Activated T-cell treated with anti-CD3 and anti-CD28 coated beads, Interleukin-2, amount 50 U/mL, for 4 hours (primary cell): ENCODE measurements at regions not wholly inside any gene's neighbourhood (a gene's known extent, or its start where the extent isn't known, plus 50 kb on each side); places are given as distances from the start of the nearest gene placed in this dataset.
"Not testable (repeated sequence)": the region's sequence is repeated elsewhere in the genome, so short reads cannot be mapped to it uniquely, and the experiment has no call there.

ENCODE experiments used
- ATAC-seq, 2 donors: fragments of 200-7000 bp; cut with Tn5 transposase; one replicate each; pipeline ENCODE4 v1.10.0; 2021
- DNase-seq: peaks from one replicate; pipeline ENCODE4 v3.0.0-alpha.2; 2020
- H3K27me3 Mint-ChIP-seq: one replicate; pipeline ENCODE4 v1.8.0; 2021; ENCODE audit warnings: low read depth, mixed read lengths
- H3K36me3 Mint-ChIP-seq: one replicate; pipeline ENCODE4 v1.8.0; 2022; ENCODE audit warnings: mixed read lengths; ENCODE audit not compliant: insufficient read depth
- H3K4me1 Mint-ChIP-seq: one replicate; pipeline ENCODE4 v1.8.0; 2021; ENCODE audit warnings: low read depth, mixed read lengths
- H3K4me3 Mint-ChIP-seq: one replicate; pipeline ENCODE4 v1.8.0; 2021; ENCODE audit warnings: mild to moderate bottlenecking, moderate library complexity, mixed read lengths
- H3K9me3 Mint-ChIP-seq: one replicate; pipeline ENCODE4 v1.8.0; 2021; ENCODE audit warnings: mixed read lengths

DNA sequence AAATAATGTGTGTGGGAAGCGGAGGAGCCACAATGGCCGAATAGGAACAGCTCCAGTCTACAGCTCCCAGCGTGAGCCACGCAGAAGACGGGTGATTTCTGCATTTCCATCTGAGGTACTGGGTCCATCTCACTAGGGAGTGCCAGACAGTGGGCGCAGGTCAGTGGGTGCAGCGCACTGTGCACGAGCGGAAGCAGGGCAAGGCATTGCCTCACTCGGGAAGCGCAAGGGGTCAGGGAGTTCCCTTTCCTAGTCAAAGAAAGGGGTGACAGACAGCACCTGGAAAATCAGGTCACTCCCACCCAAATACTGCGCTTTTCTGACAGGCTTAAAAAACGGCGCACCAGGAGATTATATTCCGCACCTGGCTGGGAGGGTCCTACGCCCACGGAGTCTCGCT is 762.6 kb downstream of the CENPC start:
- not testable (repeated sequence) for H3K4me3 Mint-ChIP-seq, H3K36me3 Mint-ChIP-seq, ATAC-seq, H3K9me3 Mint-ChIP-seq, H3K27me3 Mint-ChIP-seq, H3K4me1 Mint-ChIP-seq, DNase-seq

DNA sequence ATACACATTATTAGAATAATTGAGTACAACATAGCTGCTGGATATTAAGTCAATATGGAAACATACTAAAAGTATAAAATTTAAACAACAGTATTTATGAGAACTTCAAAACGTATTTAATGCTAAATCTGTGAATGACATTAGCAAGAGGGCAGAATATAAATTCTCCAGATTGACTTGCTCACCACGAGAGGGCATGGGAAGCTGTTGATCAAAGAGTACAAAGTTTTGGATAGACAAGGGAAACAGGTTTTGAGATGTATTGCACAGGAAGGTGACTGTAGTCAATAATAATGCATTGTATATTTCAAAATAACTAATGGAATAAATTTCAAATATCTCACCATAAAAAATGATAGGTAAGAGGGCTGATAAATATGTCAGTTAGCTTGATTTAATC is 768.2 kb downstream of the CENPC start:
- DNase-seq (no peak), ATAC-seq (no peak)
- H3K27me3 Mint-ChIP-seq = no peaks in the 10 kb centered on the region
- H3K36me3 Mint-ChIP-seq = no peaks in the 10 kb centered on the region
- no peaks in the 10 kb centered on the region for H3K4me1 Mint-ChIP-seq
- H3K4me3 Mint-ChIP-seq = no peak overlapping the region
- H3K9me3 Mint-ChIP-seq = peaks cover 4% of the 10 kb centered on the region

DNA sequence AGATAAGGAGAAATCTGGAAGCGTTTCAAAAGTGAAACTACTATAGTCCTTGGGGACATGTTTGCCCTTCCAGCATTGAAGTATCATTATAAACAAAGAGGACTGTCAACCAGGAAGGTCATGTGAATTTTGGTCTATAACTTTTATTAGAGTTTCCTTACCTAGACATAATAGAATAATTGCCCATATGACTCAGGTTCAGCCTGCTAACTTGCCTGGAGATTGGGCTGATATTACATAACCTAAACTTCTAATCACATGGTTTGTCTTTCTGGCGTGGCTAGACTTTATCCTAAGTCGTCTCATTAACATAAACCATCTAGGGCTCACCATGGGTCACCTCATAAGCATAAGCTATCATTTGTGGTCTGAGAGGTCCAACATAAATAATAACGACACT is 775.9 kb downstream of the CENPC start:
- Mint-ChIP-seq H3K27me3 (no peaks in the 10 kb centered on the region), H3K4me1 (no peaks in the 10 kb centered on the region), H3K36me3 (no peaks in the 10 kb centered on the region), H3K9me3 (peaks cover 4% of the 10 kb centered on the region), H3K4me3 (no peak overlapping the region)
- ATAC-seq (no peak), DNase-seq (no peak)

DNA sequence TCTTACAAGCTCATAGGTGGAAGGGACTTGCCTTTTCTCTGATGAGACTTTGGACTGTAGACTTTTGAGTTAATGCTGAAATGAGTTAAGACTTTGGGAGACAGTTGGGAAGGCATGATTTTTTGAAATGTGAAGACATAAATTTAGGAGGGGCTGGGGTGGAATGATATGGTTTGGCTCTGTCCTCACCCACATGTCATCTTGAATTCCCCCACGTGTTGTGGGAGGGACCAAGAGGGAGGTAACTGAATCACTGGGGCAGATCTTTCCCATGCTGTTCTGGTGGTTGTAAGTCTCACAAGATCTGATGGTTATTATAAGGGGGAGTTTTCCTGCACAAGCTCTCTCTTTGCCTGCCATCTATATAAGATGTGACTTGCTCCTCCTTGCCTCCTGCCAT is 777.9 kb downstream of the CENPC start:
- no peak for DNase-seq
- Mint-ChIP-seq H3K36me3 (no peaks in the 10 kb centered on the region), H3K27me3 (no peaks in the 10 kb centered on the region), H3K4me1 (no peaks in the 10 kb centered on the region), H3K9me3 (peaks cover 4% of the 10 kb centered on the region), H3K4me3 (no peak overlapping the region)
- ATAC-seq = no peak

DNA sequence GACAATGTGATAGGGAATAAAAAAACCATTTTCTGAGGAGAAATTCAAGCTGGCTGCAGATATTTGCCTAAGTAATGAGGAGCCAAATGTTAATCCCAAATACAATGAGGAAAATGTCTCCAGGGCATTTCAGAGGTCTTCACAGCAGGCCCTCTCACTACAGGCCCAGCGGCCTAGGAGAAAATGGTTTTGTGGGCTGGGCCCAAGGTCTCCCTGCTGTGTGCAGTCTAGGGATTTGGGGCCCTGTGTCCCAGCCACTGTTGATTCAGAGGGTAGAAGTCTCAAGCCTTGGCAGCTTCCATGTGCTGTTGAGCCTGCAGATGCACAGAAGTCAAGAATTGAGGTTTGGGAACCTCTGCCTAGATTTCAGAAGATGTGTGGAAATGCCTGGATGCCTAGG is 778.7 kb downstream of the CENPC start:
- peaks cover 4% of the 10 kb centered on the region for H3K9me3 Mint-ChIP-seq
- no peak overlapping the region for H3K4me3 Mint-ChIP-seq
- no peaks in the 10 kb centered on the region for H3K4me1 Mint-ChIP-seq
- ATAC-seq (no peak), DNase-seq (no peak)
- H3K36me3 Mint-ChIP-seq = no peaks in the 10 kb centered on the region
- H3K27me3 Mint-ChIP-seq = no peaks in the 10 kb centered on the region

DNA sequence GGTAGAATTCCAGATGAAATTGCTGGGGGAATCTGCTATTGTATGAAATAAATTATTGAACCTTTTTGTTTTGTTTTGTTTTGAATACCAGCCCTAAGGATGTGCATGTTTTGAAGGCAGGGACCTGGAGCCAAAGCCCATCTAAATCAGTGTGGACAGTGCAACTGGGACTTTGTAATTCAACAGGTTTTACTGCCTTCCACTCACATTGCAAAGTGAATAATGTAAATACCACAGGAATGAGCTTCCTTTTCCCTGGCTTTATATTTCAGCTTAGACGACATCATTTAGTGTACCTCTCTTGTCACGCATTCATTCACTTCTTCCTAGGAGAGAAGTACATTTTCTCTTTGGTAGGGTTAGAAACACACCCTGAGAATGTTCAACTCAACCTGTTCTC is 795.0 kb downstream of the CENPC start:
- Mint-ChIP-seq H3K27me3 (no peaks in the 10 kb centered on the region), H3K36me3 (no peaks in the 10 kb centered on the region), H3K4me1 (no peaks in the 10 kb centered on the region), H3K4me3 (no peak overlapping the region), H3K9me3 (peaks cover 3% of the 10 kb centered on the region)
- no peak for ATAC-seq
- DNase-seq = no peak

DNA sequence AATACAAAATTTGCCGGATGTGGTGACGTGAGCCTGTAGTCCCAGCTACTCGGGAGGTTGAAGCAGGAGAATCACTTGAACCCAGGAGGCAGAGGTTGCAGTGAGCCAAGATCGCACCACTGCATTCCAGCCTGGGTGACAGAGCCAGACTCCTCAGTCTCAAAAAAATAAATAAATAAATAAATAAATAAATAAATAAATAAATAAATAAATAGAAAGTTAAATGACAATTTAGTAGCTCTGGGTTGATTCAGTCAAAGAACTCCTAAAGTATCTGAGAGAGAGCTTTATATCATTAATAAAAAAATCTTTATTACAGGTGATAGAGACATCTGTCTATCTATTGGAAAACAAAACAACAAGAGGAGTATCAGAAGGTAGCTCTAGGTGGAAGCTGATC is 798.4 kb downstream of the CENPC start:
- ATAC-seq, H3K9me3 Mint-ChIP-seq, H3K27me3 Mint-ChIP-seq, H3K36me3 Mint-ChIP-seq, H3K4me3 Mint-ChIP-seq, H3K4me1 Mint-ChIP-seq, DNase-seq: not testable (repeated sequence)

DNA sequence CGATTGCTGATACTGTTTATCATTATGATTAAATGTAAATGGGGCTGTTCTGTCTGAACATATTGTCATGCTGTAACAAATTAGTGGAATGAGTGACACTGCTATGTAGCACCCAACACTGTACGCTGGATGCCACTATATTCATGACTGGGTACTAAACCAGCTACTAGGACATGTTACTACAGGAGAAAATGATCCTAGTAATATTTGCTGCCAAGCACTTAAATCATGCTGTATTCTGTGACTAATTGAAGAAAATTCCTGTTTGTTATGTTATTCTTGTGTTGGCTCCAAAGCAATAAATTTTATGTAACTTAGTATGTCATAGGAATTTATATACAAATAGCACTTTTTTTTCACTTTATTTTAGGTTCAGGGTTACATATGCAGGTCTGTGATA is 804.2 kb downstream of the CENPC start:
- H3K4me3 Mint-ChIP-seq = no peak overlapping the region
- H3K9me3 Mint-ChIP-seq = no peaks in the 10 kb centered on the region
- ATAC-seq = no peak
- H3K36me3 Mint-ChIP-seq = no peaks in the 10 kb centered on the region
- H3K27me3 Mint-ChIP-seq = no peaks in the 10 kb centered on the region
- no peaks in the 10 kb centered on the region for H3K4me1 Mint-ChIP-seq
- DNase-seq = no peak

DNA sequence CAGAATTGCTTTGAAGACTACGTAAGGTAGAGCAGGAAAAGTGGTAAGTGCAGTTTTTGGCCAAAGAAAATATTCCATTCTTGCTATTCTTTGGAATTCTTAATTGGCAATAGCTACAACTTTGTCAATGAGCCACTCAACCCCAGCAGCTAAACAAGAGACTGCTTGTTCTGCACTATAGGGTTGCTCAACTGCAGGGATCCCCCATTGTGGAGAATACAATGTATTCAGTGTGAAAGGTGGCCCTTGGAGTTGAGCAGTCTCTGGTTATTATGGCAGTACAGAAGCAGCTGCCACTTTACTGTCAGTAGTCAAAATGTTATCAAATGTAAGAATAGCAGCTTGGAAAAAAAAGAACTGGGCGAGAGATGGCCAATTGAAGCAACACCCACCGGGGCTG is 808.7 kb downstream of the CENPC start:
- no peak for DNase-seq
- Mint-ChIP-seq H3K36me3 (no peaks in the 10 kb centered on the region), H3K27me3 (no peaks in the 10 kb centered on the region), H3K9me3 (peaks cover 5% of the 10 kb centered on the region), H3K4me1 (no peaks in the 10 kb centered on the region), H3K4me3 (no peak overlapping the region)
- ATAC-seq = no peak

DNA sequence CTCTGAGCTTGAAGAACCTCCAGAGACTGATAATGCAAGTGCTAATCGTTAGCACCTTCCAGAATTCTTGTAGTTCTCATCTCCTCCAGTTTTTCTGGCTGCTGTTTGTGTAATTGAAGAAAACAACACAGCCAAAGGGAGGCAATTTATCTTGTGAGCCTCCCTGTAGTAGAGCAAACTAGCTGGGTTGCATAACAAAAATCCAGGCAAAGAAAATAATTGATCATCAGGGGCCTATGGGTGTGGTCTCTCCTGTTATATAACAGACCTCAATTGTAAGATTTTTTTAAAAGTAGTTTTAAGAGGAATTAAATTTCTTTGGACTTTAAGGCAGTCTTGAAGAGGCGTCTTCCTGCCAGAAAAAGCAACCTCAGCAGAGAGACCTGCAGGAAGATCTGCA is 817.0 kb downstream of the CENPC start:
- H3K4me3 Mint-ChIP-seq = no peak overlapping the region
- H3K27me3 Mint-ChIP-seq = no peaks in the 10 kb centered on the region
- DNase-seq (no peak), ATAC-seq (no peak)
- no peaks in the 10 kb centered on the region for H3K4me1 Mint-ChIP-seq
- peaks cover 5% of the 10 kb centered on the region for H3K9me3 Mint-ChIP-seq
- no peaks in the 10 kb centered on the region for H3K36me3 Mint-ChIP-seq

DNA sequence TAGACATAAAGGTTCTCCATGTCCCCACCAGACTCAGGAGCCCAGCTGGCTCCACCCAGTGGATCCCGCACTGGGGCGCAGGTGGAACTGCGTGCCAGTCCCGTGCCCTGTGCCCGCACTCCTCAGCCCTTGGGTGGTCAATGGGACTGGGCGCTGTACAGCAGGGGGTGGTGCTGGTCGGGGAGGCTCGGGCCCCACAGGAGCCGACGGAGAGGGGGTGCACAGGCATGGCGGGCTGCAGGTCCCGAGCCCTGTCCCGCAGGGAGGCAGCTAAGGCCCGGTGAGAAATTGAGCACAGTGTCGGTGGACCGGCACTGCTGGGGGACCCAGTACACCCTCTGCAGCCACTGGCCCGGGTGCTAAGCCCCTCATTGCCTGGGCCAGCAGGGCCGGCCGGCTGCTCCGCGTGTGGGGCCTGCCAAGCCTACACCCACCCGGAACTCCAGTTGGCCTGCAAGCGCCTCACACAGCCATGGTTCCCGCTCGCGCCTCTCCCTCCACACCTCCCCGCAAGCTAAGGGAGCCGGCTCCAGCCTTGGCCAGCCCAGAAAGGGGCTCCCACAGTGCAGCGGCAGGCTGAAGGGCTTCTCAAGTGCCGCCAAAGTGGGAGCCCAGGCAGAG is 832.9 kb downstream of the CENPC start:
- H3K4me1 Mint-ChIP-seq, H3K27me3 Mint-ChIP-seq, H3K36me3 Mint-ChIP-seq, H3K4me3 Mint-ChIP-seq, DNase-seq, H3K9me3 Mint-ChIP-seq, ATAC-seq: not testable (repeated sequence)

DNA sequence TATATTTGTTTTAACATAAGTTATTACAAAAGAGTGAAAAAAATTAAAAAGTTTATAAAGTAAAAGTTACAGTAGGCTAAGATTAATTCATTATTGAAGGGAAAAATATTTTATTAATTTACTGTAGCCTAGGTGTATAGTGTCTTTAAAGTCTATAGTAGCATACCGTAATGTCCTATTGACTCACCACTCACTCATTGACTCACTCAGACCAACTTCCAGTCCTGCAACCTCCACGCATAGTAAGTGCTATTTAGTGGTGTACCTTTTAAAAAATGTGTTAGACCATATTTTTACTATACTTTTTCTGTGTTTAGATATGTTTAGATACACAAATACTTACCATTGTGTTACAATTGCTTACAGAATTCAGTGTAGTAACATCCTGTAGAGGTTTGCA is 841.1 kb downstream of the CENPC start:
- H3K4me1 Mint-ChIP-seq = no peaks in the 10 kb centered on the region
- peaks cover 4% of the 10 kb centered on the region for H3K9me3 Mint-ChIP-seq
- no peaks in the 10 kb centered on the region for H3K27me3 Mint-ChIP-seq
- ATAC-seq = no peak
- no peak overlapping the region for H3K4me3 Mint-ChIP-seq
- DNase-seq = no peak
- no peaks in the 10 kb centered on the region for H3K36me3 Mint-ChIP-seq

DNA sequence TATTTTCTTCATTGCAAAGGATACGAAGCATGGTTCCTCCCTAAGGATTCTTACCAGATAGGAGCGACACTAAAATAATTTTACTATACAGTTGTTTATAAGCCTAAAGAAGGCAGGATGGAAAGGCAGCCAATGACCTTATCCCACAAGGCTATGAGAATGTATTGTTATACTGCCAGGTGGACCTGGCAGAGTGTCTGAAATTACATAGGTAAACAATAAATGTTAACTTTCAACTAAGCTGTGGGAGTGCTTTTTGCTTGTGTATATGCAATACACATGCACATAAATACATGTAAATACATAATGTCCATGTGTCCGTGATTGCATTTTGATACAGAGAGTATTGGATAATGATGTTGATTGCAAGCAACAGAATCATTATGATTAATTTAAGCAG is 850.6 kb downstream of the CENPC start:
- Mint-ChIP-seq H3K9me3 (peaks cover 8% of the 10 kb centered on the region), H3K27me3 (no peaks in the 10 kb centered on the region), H3K36me3 (no peaks in the 10 kb centered on the region), H3K4me3 (no peak overlapping the region), H3K4me1 (no peaks in the 10 kb centered on the region)
- DNase-seq (no peak), ATAC-seq (no peak)

DNA sequence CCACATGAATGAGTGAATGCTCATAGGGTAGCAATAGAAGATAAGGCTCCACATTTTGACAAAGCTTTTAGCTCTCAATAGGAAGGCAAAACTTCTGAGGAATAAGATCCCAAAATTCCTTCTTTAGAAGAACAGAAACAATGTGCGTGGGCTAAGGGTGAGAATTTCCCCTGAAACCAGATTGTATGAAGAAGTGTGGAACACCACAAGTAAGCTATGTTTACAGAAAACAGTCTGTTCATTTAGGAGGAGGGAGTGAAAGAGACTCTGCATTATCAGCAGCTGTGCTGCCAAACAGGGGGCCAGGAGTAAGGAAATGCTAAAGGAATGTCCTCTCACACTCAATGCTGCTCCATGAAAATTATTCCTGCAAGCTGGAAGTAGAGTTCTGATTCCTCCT is 851.6 kb downstream of the CENPC start:
- DNase-seq = no peak
- no peaks in the 10 kb centered on the region for H3K4me1 Mint-ChIP-seq
- ATAC-seq = no peak
- H3K9me3 Mint-ChIP-seq = peaks cover 8% of the 10 kb centered on the region
- H3K36me3 Mint-ChIP-seq = no peaks in the 10 kb centered on the region
- no peaks in the 10 kb centered on the region for H3K27me3 Mint-ChIP-seq
- no peak overlapping the region for H3K4me3 Mint-ChIP-seq

DNA sequence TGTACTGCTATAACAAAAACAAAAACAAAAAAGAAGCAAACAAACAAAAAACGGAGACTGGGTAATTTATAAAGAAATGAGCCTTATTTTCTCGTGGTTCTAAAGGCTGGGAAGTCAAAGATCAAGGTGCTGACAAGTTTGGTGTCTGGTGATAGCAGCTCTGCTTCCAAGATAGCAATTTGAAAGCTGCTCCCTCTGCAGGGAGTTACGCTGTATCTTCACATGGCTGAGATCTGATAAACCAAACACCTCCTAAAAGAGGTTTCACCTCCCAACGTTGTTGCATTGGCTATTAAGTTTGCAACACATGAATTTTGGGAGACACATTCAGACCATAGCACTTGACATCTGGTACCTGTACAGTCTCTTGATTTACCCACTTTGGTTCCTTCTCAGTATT is 854.2 kb downstream of the CENPC start:
- ATAC-seq (no peak), DNase-seq (no peak)
- H3K4me1 Mint-ChIP-seq = no peaks in the 10 kb centered on the region
- peaks cover 4% of the 10 kb centered on the region for H3K9me3 Mint-ChIP-seq
- no peak overlapping the region for H3K4me3 Mint-ChIP-seq
- no peaks in the 10 kb centered on the region for H3K27me3 Mint-ChIP-seq
- no peaks in the 10 kb centered on the region for H3K36me3 Mint-ChIP-seq

DNA sequence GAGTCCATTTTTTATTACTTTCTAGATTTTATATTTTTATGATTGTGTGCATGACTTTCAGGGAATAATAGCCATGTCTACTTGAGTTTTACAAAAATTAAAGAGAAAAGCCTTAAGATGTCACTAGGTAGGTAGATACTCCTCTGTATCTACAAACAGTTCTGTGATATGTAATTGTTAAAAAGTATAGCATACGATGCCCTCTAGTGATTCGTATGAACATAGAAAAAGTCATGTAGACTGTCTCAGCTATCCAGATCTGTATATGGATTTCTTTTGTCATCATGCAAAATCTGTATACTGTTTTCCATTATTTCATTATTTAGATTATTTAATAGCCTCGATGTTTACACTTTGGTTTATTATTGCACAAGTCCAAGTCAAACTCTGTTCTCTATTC is 856.6 kb downstream of the CENPC start:
- ATAC-seq (no peak), DNase-seq (no peak)
- Mint-ChIP-seq H3K4me1 (no peaks in the 10 kb centered on the region), H3K9me3 (peaks cover 4% of the 10 kb centered on the region), H3K27me3 (no peaks in the 10 kb centered on the region), H3K4me3 (no peak overlapping the region), H3K36me3 (no peaks in the 10 kb centered on the region)
